ENCODE measurements at regions not wholly inside any gene's neighbourhood (a gene's known extent, or its start where the extent isn't known, plus 50 kb on each side); places are given as distances from the start of the nearest gene placed in this dataset.

DNA sequence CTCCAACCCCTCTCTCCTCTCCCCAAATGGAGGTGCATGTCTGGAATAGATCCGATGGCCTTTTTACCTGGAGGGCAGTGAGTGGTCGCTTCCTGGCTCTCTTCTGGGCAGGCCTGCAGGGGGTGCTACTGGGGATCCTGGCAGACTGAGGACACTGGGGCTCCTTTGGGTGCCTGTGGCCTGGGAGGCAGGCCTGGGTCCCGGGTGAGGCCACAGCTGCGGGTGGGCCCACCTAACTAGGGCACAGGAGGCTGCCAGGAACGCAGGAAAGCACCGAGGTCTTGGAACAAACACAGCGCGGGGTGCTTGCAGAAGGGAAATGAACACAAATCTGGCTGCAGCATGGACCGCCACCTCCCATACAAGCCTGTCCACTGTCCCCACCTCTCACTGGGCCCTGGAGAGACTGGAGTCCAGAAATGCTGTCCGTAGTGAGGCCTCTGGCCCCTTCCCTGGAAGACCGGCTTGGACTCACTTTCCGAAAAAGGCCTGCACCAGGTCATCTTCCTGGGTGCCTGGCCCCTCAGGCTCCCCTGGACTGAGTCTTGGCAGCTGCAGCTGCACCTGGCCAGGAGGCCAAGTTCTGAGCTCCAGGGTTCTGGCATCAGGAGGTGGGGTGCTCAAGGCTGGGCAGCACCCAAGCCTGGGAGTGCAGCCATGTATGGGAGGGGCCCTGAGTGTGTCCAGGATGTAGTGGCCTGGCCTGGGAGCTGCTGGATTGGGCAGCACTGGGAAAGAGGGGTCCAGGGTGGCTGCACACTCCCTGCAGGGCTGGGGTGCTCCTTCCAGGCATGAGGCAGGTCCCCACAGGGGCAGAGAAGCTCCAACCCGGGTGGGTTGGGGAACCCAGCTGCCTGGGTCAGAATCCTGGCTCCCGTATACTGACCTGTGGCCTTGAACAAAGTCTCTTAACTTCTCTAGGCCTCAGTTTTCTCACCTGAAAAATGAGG, 195.1 kb downstream of the IRF8 start:
- Histone ChIP-seq H3K9me3 (no peaks in the 10 kb centered on the region), H3K36me3 (no peaks in the 10 kb centered on the region), H3K27ac (no peak overlapping the region), H3K4me1 (no peaks in the 10 kb centered on the region), H3K4me3 (no peak overlapping the region), H3K27me3 (peaks cover 35% of the 10 kb centered on the region)
- WGBS: 64% methylated on average over 8 of the region's 14 CpGs
- TF ChIP-seq, protein P1, sequence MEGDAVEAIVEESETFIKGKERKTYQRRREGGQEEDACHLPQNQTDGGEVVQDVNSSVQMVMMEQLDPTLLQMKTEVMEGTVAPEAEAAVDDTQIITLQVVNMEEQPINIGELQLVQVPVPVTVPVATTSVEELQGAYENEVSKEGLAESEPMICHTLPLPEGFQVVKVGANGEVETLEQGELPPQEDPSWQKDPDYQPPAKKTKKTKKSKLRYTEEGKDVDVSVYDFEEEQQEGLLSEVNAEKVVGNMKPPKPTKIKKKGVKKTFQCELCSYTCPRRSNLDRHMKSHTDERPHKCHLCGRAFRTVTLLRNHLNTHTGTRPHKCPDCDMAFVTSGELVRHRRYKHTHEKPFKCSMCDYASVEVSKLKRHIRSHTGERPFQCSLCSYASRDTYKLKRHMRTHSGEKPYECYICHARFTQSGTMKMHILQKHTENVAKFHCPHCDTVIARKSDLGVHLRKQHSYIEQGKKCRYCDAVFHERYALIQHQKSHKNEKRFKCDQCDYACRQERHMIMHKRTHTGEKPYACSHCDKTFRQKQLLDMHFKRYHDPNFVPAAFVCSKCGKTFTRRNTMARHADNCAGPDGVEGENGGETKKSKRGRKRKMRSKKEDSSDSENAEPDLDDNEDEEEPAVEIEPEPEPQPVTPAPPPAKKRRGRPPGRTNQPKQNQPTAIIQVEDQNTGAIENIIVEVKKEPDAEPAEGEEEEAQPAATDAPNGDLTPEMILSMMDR (IDR thresholded peaks at IDR 0.05): no peak
- TF ChIP-seq EP300 (IDR thresholded peaks at IDR 0.05): no peak
- no peak for TF ChIP-seq POLR2AphosphoS5 (IDR thresholded peaks at IDR 0.05)
- TF ChIP-seq POLR2A (IDR thresholded peaks at IDR 0.05): no peak
- DNase-seq (ENCODE audit: low spot score in 2 of 2): peak; percentile 36 to 72

DNA sequence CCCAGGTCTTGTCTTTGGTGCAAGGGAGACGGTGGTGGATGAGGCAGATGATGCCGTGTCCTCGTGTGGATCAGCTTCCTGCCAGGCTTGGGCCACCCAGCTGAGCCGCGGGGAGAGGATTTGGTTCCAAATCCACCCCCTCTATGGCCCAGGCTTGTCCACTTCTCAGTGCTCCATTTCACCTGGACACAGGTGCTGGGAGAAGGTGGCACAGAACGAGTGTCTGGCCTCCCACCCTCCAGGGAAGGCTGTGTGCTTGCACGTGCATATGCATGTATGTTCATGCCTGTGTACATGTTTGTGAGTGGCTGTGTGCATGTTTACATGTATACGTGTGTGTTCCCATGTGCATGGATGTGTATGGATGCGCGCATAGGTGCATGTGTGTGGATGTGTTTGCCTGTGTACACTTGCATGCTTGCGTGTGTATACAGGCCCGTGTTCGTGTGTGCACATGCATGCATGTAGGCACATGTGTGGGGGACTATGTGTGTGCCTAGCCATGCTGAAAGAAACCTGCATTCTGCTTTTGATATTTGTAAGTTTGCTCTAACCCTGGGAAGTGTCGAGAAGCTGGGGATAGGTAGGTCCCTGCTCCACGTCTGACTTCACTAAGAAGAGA, 196.3 kb downstream of the IRF8 start:
- peak; percentile 40 to 43 for DNase-seq (ENCODE audit: low spot score in 2 of 2)
- Histone ChIP-seq H3K4me1 (no peaks in the 10 kb centered on the region), H3K27ac (no peak overlapping the region), H3K9me3 (no peaks in the 10 kb centered on the region), H3K27me3 (peaks cover 33% of the 10 kb centered on the region), H3K36me3 (no peaks in the 10 kb centered on the region), H3K4me3 (no peak overlapping the region)
- no peak for TF ChIP-seq POLR2A (IDR thresholded peaks at IDR 0.05)
- TF ChIP-seq POLR2AphosphoS5 (IDR thresholded peaks at IDR 0.05): no peak
- TF ChIP-seq EP300 (IDR thresholded peaks at IDR 0.05): no peak
- TF ChIP-seq, protein P1 (IDR thresholded peaks at IDR 0.05): no peak
- WGBS: 80% methylated on average over 15 of the region's 15 CpGs

DNA sequence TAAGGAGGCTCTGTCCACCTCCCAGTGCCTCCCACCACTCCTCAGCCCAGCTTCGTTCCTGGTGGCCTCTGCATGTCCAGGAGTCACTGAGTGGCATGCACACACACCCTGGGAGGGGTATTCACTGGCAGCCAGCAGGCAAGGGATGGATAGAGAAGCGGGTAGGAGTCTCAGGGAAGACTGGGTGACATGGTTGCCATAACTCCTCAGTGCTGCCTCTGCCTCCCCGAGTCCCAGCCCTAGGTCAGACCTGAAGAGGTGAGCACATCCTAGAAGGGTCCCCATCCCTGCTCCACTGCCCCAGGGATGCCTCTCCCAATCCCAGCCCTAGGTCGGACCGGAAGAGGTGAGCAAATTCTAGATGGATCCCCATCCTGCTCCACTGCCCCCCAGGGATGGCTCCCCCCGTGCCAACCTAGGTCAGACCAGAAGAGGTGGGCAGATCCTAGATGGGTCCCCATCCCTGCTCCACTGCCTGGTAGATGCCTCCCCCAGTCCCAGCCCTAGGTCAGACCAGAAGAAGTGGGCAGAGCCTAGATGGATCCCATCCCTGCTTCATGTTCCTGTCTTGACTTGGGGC, 197.0 kb downstream of the IRF8 start:
- H3K4me3 ChIP-seq: no peak overlapping the region
- peaks cover 36% of the 10 kb centered on the region for H3K27me3 ChIP-seq
- no peak overlapping the region for H3K27ac ChIP-seq
- no peaks in the 10 kb centered on the region for H3K4me1 ChIP-seq
- 88% methylated on average over 5 of the region's 6 CpGs for WGBS
- H3K9me3 ChIP-seq: no peaks in the 10 kb centered on the region
- TF ChIP-seq EP300 (IDR thresholded peaks at IDR 0.05) (no peak), POLR2A (IDR thresholded peaks at IDR 0.05) (no peak), POLR2AphosphoS5 (IDR thresholded peaks at IDR 0.05) (no peak)
- TF ChIP-seq, protein P1 (IDR thresholded peaks at IDR 0.05): no peak
- DNase-seq (ENCODE audit: low spot score in 2 of 2): peak; percentile 28 to 55
- H3K36me3 ChIP-seq: no peaks in the 10 kb centered on the region

DNA sequence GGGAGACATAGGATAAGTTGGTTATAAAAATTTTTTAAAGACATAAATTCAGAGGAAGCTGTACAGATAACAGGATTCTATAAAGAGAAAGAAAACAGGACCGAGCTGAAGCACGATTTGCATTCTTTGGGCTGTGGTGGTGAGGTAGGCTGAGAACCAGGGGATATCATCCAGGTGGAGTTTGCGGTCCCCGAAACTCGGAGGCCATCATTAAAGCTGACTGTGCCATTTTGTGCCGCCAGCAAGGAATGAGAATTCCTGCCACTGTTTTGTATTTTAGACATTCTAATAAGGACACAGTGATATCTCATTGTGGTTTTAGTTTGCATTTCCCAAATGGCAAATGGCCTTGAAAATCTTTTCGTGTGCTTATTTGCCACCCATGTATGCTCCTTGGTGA, 197.9 kb downstream of the IRF8 start:
- Histone ChIP-seq H3K9me3 (no peaks in the 10 kb centered on the region), H3K27me3 (peaks cover 45% of the 10 kb centered on the region), H3K4me3 (no peak overlapping the region), H3K27ac (no peak overlapping the region), H3K36me3 (no peaks in the 10 kb centered on the region), H3K4me1 (no peaks in the 10 kb centered on the region)
- DNase-seq (ENCODE audit: low spot score in 2 of 2): peak; percentile 2 to 23
- WGBS: 73% methylated on average over 7 of the region's 7 CpGs
- no peak for TF ChIP-seq EP300 (IDR thresholded peaks at IDR 0.05)
- TF ChIP-seq, protein P1 (IDR thresholded peaks at IDR 0.05): no peak
- no peak for TF ChIP-seq POLR2A (IDR thresholded peaks at IDR 0.05)
- no peak for TF ChIP-seq POLR2AphosphoS5 (IDR thresholded peaks at IDR 0.05)

DNA sequence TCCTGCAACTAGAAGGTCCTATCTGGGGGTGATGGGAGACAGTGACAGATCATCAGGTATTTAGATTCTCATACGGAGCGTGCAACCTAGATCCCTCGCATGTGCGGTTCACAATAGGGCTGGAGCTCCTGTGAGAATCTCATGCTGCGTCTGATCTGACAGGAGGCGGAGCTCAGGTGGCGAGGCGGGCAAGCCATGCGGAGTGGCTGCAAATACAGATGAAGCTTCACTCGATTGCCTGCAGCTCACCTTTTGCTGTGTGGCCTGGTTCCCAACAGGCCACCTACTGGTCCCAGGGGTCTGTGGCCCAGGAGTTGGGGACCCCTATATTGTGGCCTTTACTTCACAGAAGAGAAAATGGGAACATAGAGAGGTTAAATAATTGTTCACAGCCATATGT, 200.4 kb downstream of the IRF8 start:
- peaks cover 46% of the 10 kb centered on the region for H3K27me3 ChIP-seq
- DNase-seq (ENCODE audit: low spot score in 2 of 2): peak; percentile 15 to 54
- H3K36me3 ChIP-seq: no peaks in the 10 kb centered on the region
- H3K4me1 ChIP-seq: no peaks in the 10 kb centered on the region
- TF ChIP-seq POLR2AphosphoS5 (IDR thresholded peaks at IDR 0.05) (no peak), EP300 (IDR thresholded peaks at IDR 0.05) (no peak), POLR2A (IDR thresholded peaks at IDR 0.05) (no peak)
- TF ChIP-seq, protein P1 (IDR thresholded peaks at IDR 0.05): no peak
- 65% methylated on average over 10 of the region's 10 CpGs for WGBS
- H3K4me3 ChIP-seq: no peak overlapping the region
- no peaks in the 10 kb centered on the region for H3K9me3 ChIP-seq
- H3K27ac ChIP-seq: no peak overlapping the region
